HG02981 (cell line): ENCODE measurements at regions not wholly inside any gene's neighbourhood (a gene's known extent, or its start where the extent isn't known, plus 50 kb on each side); places are given as distances from the start of the nearest gene placed in this dataset.

Source experiments
- ATAC-seq: cut with Tn5 transposase; IDR thresholded peaks from one replicate; pipeline ENCODE4 v1.9.1; 2021; ENCODE audit warnings: mild to moderate bottlenecking, moderate library complexity; ENCODE audit not compliant: unreplicated experiment

DNA sequence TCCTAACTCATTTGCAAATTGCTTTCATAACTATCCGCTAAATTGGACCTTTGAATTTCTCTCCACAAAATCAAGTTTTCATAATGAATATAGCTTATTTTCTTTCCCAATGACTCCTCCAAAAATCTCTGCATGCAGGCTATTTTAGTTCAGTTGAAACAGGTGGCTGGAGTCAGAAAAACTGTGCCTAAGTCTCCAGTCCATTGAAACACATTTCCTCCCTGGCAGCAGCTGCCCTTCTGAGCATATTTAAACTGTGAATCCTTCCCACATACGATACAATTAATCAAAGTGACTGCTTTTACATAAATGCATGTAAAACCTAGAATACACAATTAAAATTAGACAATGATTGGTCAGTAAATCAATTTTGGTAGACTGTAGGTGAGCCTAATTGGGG lies 344.6 kb upstream of the MARCKS start:
- no peak for ATAC-seq

DNA sequence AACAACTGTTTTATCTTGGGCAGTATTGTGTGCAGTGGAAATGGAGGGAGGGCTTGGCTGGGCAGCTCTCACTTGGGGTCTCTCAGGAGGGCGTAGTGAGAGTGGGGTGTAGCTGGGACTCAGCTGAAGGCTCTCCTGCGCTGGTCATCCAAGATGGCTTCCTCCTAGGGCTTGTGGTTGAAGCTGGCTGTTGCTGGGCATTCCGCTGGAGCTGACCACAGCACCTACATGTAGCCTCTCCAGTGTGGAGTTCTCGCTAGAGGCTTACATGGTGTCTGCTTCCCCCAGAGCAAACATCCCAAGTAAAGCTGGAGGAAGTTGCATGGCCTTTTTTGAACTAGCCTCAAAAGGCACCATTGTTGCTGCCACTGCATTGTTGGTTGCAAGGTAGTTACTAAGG lies 344.1 kb upstream of the MARCKS start:
- ATAC-seq: no peak

- no peak for ATAC-seq
Measured at GRCh38 chr6:113522376-113522775, 334.8 kb upstream of the MARCKS start.

GRCh38 chr6:113524826-113525225 lies 332.3 kb upstream of the MARCKS start:
- no peak for ATAC-seq

GRCh38 chr6:113526553-113526952 lies 330.6 kb upstream of the MARCKS start:
- no peak for ATAC-seq

DNA sequence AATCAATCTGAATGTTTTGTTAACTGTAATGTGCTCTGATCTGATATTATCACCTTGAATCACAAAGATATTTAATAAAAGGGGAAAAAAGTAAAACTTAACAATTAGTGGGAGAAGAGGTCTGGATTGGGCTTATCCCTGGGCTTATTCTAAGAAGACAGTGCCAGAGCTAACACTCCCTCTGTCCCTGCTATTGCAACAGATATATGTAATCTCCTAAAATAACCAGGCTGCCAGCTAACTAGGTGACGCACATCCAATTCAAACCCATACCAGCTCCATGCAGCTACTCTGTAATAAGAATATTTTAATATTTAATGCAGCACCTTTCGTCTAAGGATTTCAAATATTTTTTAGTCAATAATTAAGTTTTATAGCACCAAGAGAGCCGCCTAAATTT lies 330.1 kb upstream of the MARCKS start:
- ATAC-seq: no peak

GRCh38 chr6:113528111-113528510 lies 329.0 kb upstream of the MARCKS start:
- no peak for ATAC-seq

GRCh38 chr6:113529196-113529595 lies 327.9 kb upstream of the MARCKS start:
- no peak for ATAC-seq

GRCh38 chr6:113529879-113530278 lies 327.3 kb upstream of the MARCKS start:
- ATAC-seq: no peak

GRCh38 chr6:113530769-113531168 lies 326.4 kb upstream of the MARCKS start:
- ATAC-seq: no peak

GRCh38 chr6:113539202-113539601 lies 317.9 kb upstream of the MARCKS start:
- no peak for ATAC-seq

- ATAC-seq: no peak
Measured at GRCh38 chr6:113539623-113540022, 317.5 kb upstream of the MARCKS start.

GRCh38 chr6:113540466-113540865 lies 316.7 kb upstream of the MARCKS start:
- no peak for ATAC-seq

DNA sequence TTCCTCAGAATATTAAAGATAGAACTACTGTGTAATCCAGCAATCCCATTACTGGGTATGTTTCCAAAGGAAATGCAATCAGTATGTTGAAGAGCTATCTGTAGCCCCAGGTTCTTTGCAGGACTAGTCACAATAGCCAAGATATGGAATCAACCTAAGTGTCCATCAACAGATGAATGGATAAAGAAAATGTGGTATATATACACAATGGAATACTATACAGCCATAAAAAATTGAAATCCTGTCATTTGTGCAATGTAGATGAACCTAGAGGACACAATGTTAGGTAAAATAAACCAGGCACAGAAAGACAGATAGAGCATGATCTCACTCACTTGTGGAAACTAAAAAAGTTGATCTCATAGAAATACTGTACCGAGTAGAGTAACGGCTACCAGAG lies 306.0 kb upstream of the MARCKS start:
- ATAC-seq: no peak

- no peak for ATAC-seq
Measured at GRCh38 chr6:113556775-113557174, 300.4 kb upstream of the MARCKS start.

DNA sequence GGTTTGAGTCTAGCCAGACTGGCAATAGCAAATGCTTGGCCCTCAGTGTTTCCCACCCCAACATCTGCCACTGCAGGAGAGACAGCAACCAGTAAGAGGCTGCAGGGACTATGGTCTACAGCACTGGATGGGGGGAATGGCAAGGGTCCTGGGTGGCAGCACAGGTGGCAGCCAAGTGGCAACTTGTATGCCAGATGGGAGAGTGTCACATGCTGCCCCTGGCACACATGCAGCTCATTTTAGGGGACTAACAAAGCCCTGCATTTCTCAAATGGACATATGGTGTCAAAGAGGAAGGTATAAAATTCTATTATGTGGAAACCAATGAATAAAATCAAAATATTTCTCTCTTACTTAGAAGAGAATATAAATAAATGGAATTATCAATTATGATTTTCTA lies 298.7 kb upstream of the MARCKS start:
- ATAC-seq: no peak

DNA sequence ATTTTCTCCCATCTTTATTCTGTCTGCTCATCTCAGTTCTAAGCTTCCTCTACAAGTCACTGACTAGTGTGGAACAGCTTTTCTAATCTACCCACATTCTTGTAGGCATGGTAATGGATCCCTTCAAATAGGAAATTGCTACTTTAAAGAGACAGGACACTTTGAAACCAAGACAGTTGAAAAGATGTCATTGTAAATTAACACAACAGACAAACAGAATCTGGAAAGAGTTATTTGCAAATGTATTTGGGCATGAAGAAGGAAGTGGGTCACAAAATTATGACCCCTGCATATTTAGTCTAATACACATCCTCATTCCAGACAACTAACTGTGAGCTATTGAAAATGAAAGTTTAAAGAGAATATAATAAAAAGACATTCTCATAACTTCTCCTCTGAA lies 298.2 kb upstream of the MARCKS start:
- no peak for ATAC-seq

- no peak for ATAC-seq
Measured at GRCh38 chr6:113560376-113560775, 296.8 kb upstream of the MARCKS start.

DNA sequence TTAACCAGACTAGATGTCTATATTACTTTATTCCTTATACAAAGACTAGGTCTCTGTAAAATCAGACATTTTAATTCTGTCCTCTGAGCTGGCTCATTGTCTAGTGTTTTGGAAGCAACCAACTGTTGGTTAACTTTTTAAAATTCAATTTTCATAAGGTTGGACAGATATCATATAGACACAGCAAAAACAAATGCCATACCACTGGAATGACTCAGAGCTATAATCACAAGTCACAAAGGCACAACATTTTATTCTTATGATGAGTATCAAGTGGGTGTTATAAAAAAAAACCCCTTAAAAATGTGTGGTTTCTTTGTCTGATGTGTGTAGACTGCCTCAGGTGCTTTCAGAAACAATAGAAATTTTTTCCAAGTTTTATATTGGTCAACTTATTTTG lies 296.2 kb upstream of the MARCKS start:
- no peak for ATAC-seq

DNA sequence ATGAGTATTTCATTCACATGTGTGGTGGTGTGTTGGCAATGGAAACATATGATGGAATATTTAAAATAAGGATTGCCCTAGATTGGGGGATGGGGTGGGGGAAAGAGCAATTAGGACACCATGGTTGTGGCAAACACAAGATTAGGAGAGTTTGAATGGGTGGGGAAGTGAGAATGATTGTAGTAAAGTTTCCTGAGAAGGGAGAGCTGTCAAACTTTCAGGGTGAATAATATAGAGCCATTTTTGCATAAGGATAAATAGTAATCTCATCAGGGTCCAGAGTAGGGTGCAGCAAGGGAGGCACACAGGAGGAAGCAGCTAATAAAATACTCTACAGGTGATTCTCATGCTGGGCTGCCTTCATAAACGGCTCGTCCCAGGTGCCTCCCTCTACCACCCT lies 294.9 kb upstream of the MARCKS start:
- ATAC-seq: no peak

GRCh38 chr6:113564371-113565171 lies 292.6 kb upstream of the MARCKS start:
- peak; percentile 60 for ATAC-seq

DNA sequence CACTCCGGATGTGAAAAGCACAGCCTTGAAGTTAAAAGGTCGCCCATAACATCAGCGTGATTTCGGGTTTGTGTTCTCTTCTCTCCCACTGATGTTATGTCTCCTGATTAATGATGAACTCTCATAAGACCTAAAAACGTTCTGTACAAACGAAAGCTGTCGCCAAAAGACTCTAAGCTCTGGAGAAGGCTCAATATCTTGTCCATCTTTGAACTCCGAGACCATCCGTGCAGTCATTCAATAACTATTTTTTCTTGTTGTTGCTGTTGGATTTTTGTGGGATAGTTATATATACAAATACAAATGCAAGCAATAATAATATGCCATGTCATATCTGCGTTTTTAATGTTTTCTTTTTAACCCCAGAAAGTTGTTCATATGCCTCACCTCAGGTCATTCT lies 291.8 kb upstream of the MARCKS start:
- ATAC-seq: no peak

- ATAC-seq: no peak
Measured at GRCh38 chr6:113570161-113570560, 287.0 kb upstream of the MARCKS start.
